ENCODE measurements at regions not wholly inside any gene's neighbourhood (a gene's known extent, or its start where the extent isn't known, plus 50 kb on each side); places are given as distances from the start of the nearest gene placed in this dataset.

- no peak for ATAC-seq
Measured at GRCh38 chr6:91453224-91453878, 866.5 kb upstream of the MAP3K7 start.

GRCh38 chr6:91449539-91449938 lies 862.7 kb upstream of the MAP3K7 start:
- DNase-seq: no peak
- no peak for ATAC-seq

More at GRCh38 chr6:91453224-91453878, 866.5 kb upstream of the MAP3K7 start:
- no peak for DNase-seq

GRCh38 chr6:91447530-91448254 lies 860.8 kb upstream of the MAP3K7 start:
- DNase-seq (no peak), ATAC-seq (no peak)

DNA sequence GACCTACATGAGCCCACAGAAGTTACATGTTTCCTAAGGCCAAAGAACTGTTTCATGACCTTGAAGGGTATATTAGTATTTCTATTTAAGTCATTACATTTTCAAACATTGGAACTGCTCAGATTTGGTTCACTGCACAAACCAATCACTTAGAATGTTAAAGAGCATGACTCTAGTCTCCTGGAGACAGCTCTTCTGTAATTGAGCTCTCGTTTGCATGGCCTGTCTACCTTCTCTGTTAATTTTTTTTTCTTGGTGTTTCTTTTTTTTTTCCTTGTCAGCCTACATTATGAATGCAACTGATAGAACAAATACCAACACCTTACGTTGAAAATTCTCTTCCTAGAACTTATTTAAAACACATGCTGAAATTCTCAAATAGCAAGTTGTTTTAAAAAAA lies 860.2 kb upstream of the MAP3K7 start:
- ATAC-seq: no peak

GRCh38 chr6:91443405-91443804 lies 856.5 kb upstream of the MAP3K7 start:
- no peak for DNase-seq
- no peak for ATAC-seq

More for the DNA sequence above, 860.2 kb upstream of the MAP3K7 start:
- no peak for DNase-seq

DNA sequence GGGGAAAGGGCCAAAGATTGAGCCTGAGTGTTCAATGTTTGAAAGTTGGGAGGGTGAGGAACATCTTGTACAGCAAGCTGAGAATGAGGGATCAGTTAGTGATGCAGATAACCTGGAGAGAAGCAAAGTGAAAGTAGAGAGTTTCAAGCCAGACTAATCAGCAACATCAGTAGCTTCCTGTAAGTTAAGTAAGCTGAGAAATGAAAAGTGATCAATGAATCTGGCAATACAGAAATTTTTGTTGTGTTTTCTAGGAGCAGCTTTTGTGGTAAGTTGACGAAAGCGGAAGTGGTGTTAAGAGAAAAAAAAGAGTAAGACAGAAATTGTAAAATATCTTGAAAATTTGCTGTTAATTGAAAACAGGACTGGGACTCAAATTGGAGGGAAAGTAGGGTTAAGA lies 855.5 kb upstream of the MAP3K7 start:
- ATAC-seq (no peak), DNase-seq (no peak)

GRCh38 chr6:91438570-91438969 lies 851.7 kb upstream of the MAP3K7 start:
- DNase-seq: no peak

DNA sequence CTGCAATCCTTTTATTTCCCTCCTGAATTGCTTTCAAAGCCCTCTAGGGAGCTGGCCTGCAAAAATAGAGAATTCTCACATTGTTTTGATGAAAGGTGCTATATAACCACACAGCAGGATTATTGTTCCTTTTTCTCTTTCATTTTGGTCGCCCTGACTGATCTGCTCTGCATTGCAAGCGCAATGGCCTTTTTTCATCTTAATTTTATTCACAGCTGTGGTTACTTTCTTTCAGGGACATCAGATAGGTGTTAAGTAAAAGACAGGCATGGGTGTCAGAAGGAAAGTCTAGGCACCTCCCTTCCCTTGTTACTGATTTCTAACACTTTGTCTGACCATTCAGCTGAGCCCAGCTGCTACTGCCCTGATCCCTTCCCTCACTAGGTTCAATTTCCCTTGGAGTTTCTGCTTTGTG lies 850.5 kb upstream of the MAP3K7 start:
- no peak for DNase-seq

More at GRCh38 chr6:91438570-91438969, 851.7 kb upstream of the MAP3K7 start:
- ATAC-seq: no peak

GRCh38 chr6:91436448-91436847 lies 849.6 kb upstream of the MAP3K7 start:
- ATAC-seq (no peak), DNase-seq (no peak)

More for the DNA sequence above, 850.5 kb upstream of the MAP3K7 start:
- ATAC-seq: no peak

DNA sequence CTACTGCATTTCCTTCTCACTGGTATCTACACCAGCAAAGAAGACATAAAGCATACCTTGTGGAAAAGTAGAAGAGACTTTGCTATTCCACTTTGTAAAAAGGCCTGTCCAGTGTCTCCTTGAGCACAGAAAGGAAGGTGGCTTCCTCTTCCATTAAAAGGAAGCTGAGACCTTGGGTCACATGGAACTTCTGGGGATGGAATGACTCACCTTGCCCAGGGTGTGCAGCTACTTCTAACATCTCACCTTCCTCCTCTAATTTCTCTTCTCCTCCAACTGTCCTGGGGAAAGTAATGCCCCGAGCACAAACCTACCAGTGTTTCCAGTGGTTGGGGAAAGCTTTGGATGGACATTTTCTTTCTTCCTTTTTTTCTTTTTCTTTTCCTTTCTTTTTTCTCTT lies 848.8 kb upstream of the MAP3K7 start:
- DNase-seq (no peak), ATAC-seq (no peak)

- DNase-seq: no peak
- no peak for ATAC-seq
Measured at GRCh38 chr6:91434576-91434975, 847.7 kb upstream of the MAP3K7 start.

- ATAC-seq (no peak), DNase-seq (no peak)
Measured at GRCh38 chr6:91433660-91434534, 847.0 kb upstream of the MAP3K7 start.

DNA sequence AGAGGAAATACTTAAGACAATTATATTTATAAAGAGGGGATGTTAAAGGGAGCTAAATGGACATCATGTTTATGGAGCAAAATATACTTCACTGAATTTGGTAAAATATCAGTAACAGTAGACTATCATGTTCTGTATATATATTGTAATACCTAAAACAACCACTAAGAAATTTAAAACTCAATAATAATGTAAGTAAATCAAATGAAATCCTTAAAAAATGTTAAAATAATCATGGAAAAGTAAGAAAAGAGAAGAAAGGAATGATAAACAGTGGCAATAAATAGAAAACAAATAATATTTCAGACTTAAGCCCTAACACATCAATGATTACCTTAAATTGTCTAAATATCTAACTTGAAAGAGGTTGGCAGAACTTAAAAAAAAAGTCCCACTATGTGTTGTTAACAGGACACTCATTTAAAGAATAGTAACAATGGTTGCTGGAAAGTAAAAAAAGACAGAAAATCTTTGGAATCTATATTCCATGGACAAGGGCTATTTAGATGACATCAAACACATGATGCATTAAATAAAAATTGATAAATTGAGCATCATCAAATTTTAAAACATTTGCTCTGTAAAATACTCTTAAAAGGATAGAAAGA lies 842.2 kb upstream of the MAP3K7 start:
- DNase-seq (no peak), ATAC-seq (no peak)

- DNase-seq: no peak
- ATAC-seq: no peak
Measured at GRCh38 chr6:91428296-91428695, 841.4 kb upstream of the MAP3K7 start.

DNA sequence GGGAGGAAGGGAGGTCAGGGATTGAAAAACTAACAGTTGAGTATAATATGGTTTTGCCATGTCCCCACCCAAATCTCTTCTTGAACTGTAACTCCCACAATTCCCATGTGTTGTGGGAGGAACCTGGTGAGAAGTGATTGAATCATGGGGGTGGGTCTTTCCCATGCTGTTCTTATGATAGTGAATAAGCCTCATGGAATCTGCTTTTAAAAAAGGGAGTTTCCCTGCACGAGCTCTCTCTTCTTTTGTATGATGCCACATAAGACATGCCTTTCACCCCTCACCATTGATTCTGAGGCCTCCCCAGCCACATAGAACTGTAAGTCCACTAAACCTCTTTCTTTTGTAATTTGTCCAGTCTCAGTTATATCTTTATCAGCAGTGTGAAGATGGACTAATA lies 833.4 kb upstream of the MAP3K7 start:
- ATAC-seq (no peak), DNase-seq (no peak)

- DNase-seq (no peak), ATAC-seq (no peak)
Measured at GRCh38 chr6:91415031-91415605, 828.2 kb upstream of the MAP3K7 start.

DNA sequence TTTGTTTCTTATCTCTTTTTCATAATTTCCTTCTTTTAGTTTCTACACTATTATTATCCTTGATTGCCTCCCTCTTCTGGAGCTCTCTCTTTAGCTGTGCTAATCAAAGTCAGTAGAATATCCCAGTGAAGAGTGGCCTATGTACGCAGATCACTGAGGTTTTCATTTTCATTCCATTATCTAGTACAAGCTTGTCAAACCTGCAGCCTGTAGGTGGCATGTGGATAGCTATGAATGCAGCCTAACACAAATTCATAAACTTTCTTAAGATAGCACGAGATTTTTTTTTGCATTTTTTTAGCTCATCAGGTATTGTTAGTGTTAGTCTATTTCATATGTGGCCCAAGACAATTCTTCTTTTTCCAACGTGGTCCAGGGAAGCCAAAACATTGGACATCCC lies 825.7 kb upstream of the MAP3K7 start:
- ATAC-seq (no peak), DNase-seq (no peak)

DNA sequence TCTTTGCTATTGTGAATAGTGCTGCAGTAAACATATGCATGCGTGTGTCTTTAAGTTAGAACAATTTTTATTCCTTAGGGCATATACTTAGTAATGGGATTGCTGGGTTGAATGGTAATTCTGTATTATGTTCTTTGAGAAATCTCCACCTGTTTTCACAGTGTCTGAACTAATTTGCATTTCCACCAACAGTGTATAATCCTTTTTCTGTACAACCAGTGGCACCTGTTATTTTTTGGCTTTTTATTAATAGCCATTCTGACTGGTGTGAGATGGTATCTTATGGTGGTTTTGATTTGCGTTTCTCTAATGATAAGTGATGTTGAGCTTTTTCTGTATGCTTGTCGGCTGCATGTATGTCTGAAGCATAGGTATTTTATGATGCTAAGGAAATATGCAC lies 820.8 kb upstream of the MAP3K7 start:
- DNase-seq: no peak
- ATAC-seq: no peak

DNA sequence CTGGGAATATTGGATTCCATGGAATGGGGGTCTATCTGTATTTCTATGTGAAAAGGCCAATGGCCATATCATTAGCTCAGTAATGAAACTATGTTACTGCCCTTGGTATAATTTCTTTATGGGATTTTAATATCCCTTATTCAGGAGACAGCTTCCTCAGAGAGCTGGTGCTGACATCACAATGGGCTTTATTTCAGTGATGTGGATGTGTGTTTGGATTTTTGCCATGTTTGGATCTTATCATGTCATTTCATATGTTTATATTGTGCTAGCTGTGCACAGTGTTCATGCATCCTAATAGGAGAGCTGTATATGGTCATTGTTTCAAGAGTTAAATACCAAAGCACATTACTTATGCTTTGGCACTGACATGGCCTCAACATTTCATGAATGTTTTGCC lies 806.1 kb upstream of the MAP3K7 start:
- ATAC-seq (no peak), DNase-seq (no peak)

DNA sequence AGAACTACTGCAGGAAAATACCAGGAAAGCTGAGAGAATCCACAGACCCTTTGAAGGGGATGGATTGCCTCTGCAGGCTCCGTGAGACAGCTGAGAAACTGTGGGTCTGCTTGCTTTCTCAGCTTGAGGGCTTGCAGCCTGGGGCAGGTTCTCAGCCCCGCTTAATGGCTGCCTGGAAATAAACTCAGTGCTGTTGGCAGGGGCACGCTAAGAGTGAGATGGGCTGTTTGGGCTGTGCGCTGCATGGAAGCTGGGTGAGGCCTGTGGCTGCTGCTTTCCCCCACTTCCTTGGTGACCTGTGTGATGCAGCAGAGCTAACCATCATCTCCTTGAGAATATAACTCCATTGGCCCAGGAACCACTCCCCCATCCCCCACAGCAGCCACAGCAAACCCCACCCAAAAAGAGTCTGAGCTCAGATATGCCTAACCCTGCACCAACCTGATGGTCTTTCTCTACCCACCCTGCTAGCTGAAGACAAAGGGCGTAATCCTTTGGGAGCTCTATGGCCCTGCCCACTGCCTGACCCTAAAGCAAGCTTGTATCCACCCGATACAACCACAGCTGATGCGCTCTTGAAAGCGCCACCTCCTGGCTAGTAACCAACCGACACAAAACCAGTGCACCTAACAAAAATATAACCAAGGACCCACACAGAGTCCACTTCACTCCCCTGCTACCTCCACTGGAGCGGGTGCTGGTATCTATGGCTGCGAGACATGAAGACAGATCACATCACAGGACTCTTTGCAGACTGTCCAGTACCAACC lies 800.6 kb upstream of the MAP3K7 start:
- ATAC-seq: no peak
- no peak for DNase-seq

DNA sequence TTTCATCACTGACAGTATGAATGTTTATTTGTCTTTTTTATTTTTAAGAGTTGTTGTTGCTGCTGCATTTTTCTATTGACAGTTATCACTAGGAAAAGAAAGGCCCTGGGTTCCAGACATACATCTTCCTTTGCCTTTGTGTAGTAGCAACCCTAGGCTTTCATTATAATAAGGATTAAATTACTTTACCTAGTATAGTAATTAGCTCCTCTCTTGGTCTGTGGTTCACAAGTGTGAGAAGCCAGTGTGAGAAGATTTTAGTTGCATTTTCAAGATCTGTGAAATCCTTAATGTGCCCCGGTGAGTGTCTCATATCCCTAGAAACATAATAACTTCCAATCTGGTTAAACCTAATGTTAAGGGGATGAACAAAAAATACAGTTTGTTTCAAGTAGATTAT lies 799.3 kb upstream of the MAP3K7 start:
- no peak for ATAC-seq
- no peak for DNase-seq

All from stimulated activated naive CD8-positive, alpha-beta T cell treated with anti-CD3 and anti-CD28 coated beads, Interleukin-15, Interleukin-2, amounts not matched to agents 100 U/mL and 50 U/mL, for 24 hours (primary cell).